Kidney epithelial cell (primary cell): ENCODE measurements at regions not wholly inside any gene's neighbourhood (a gene's known extent, or its start where the extent isn't known, plus 50 kb on each side); places are given as distances from the start of the nearest gene placed in this dataset.
"Not testable (repeated sequence)": the region's sequence is repeated elsewhere in the genome, so short reads cannot be mapped to it uniquely, and the experiment has no call there.

Experiments used
- DNase-seq: peaks from one replicate; pipeline ENCODE4 v3.0.0-alpha.2; 2010; ENCODE audit warnings: low read depth
- H3K27me3 ChIP-seq: 2 replicates; pipeline ENCODE4 v1.6.0; 2011; ENCODE audit warnings: low read length; ENCODE audit not compliant: control insufficient read depth, insufficient read depth
- H3K36me3 ChIP-seq: 2 replicates; pipeline ENCODE4 v1.5.1; 2011; ENCODE audit warnings: low read length; ENCODE audit not compliant: control insufficient read depth, insufficient read depth
- H3K4me3 ChIP-seq: 2 replicates; pipeline ENCODE4 v1.5.1; 2011; ENCODE audit warnings: low read depth, mild to moderate bottlenecking, control low read depth, low read length
- CTCF ChIP-seq: IDR thresholded peaks from 2 replicates; pipeline ENCODE4 v1.5.1; 2011; ENCODE audit warnings: mild to moderate bottlenecking, moderate library complexity, low read length, control low read depth, inconsistent platforms; ENCODE audit not compliant: insufficient read depth, poor library complexity, severe bottlenecking

GRCh38 chr15:69921626-69922619 lies 175.8 kb downstream of the TLE3 start:
- Histone ChIP-seq H3K4me3 (no peak overlapping the region), H3K36me3 (no peaks in the 10 kb centered on the region), H3K27me3 (peaks cover 3% of the 10 kb centered on the region)
- no peak for TF ChIP-seq CTCF
- DNase-seq = no peak

GRCh38 chr15:69924531-69924930 lies 173.2 kb downstream of the TLE3 start:
- Histone ChIP-seq H3K27me3 (no peaks in the 10 kb centered on the region), H3K36me3 (no peaks in the 10 kb centered on the region), H3K4me3 (no peak overlapping the region)
- DNase-seq = no peak
- no peak for TF ChIP-seq CTCF

- DNase-seq = no peak
- TF ChIP-seq CTCF = no peak
- Histone ChIP-seq H3K4me3 (no peak overlapping the region), H3K36me3 (no peaks in the 10 kb centered on the region), H3K27me3 (no peaks in the 10 kb centered on the region)
Measured at GRCh38 chr15:69926006-69926405, 171.7 kb downstream of the TLE3 start.

GRCh38 chr15:69926721-69927120 lies 171.0 kb downstream of the TLE3 start:
- Histone ChIP-seq H3K36me3 (no peaks in the 10 kb centered on the region), H3K27me3 (no peaks in the 10 kb centered on the region), H3K4me3 (no peak overlapping the region)
- no peak for DNase-seq
- TF ChIP-seq CTCF = no peak

- not testable (repeated sequence) for H3K36me3 ChIP-seq, DNase-seq, H3K27me3 ChIP-seq, H3K4me3 ChIP-seq
Measured at GRCh38 chr15:69928890-69929289, 168.8 kb downstream of the TLE3 start.

- Histone ChIP-seq H3K36me3 (no peaks in the 10 kb centered on the region), H3K27me3 (peaks cover 11% of the 10 kb centered on the region)
- no peak for TF ChIP-seq CTCF
Measured at GRCh38 chr15:69929905-69930630, 167.6 kb downstream of the TLE3 start.

More at GRCh38 chr15:69929905-69930630, 167.6 kb downstream of the TLE3 start:
- no peak overlapping the region for H3K4me3 ChIP-seq
- DNase-seq = no peak
